ENCODE measurements at regions not wholly inside any gene's neighbourhood (a gene's known extent, or its start where the extent isn't known, plus 50 kb on each side); places are given as distances from the start of the nearest gene placed in this dataset.

- Histone ChIP-seq H3K23ac (ENCODE audit: low read depth, low read length) (no peak overlapping the region), H2BK15ac (ENCODE audit: low read depth, low read length) (no peak overlapping the region), H3K4me3 (ENCODE audit: insufficient read depth, low read depth, low read length) (no peak overlapping the region), H3K9me3 (ENCODE audit: control insufficient read depth, insufficient read depth, low read length) (no peaks in the 10 kb centered on the region), H3K79me1 (ENCODE audit: low read depth in 1 of 2, low read length in 2 of 2) (no peaks in the 10 kb centered on the region), H2AK9ac (replicated peaks; ENCODE audit: low read depth, low read length, poor library complexity) (no peak overlapping the region), H3K27ac (ENCODE audit: insufficient read depth, low read length) (no peak overlapping the region), H3K56ac (ENCODE audit: extremely low read depth, insufficient read depth, low read length) (no peak overlapping the region), H4K5ac (ENCODE audit: low read depth, low read length) (no peak overlapping the region), H2BK120ac (ENCODE audit: low read depth, low read length) (no peak overlapping the region), H3K9ac (ENCODE audit: low read depth, low read length) (no peak overlapping the region), H2AFZ (replicated peaks; ENCODE audit: low read length, poor library complexity) (no peak overlapping the region), H3K27me3 (ENCODE audit: control insufficient read depth, insufficient read depth, low read length) (no peaks in the 10 kb centered on the region), H3K4me2 (ENCODE audit: low read depth, low read length) (no peak overlapping the region), H3K36me3 (ENCODE audit: control insufficient read depth, insufficient read depth, low read length) (no peaks in the 10 kb centered on the region), H2AK5ac (ENCODE audit: low read depth, low read length) (no peak overlapping the region), H3K4me1 (ENCODE audit: control insufficient read depth, insufficient read depth, low read length) (no peaks in the 10 kb centered on the region), H2BK5ac (ENCODE audit: low read depth, low read length, poor library complexity, severe bottlenecking) (no peak overlapping the region), H3K18ac (ENCODE audit: low read depth, low read length) (no peak overlapping the region), H4K20me1 (ENCODE audit: insufficient read depth, low read length) (no peaks in the 10 kb centered on the region), H4K8ac (ENCODE audit: low read depth in 2 of 2, low read length in 2 of 2) (no peak overlapping the region), H2BK20ac (ENCODE audit: low read depth, low read length) (no peak overlapping the region), H3K9me1 (ENCODE audit: insufficient read depth, low read length) (no peaks in the 10 kb centered on the region), H3K14ac (replicated peaks; ENCODE audit: low read depth, low read length) (no peak overlapping the region), H3K4ac (ENCODE audit: low read depth, low read length) (no peak overlapping the region), H4K91ac (ENCODE audit: insufficient read depth, low read depth, low read length) (no peak overlapping the region)
- POLR2A ChIA-PET (ENCODE audit: unreplicated experiment) = no interaction called here
- intact Hi-C loops (cut with micrococcal nuclease) (no loop called here), in situ Hi-C loops (cut with MboI; ENCODE audit: low sequenced_read_pairs) (no loop called here), dilution Hi-C loops (cut with HindIII; ENCODE audit: low sequenced_read_pairs, unreplicated experiment) (no loop called here)
- TF ChIP-seq USF2 (IDR thresholded peaks at IDR 0.05; ENCODE audit: low read depth, low read length) (no peak), MAFK (IDR thresholded peaks at IDR 0.05; ENCODE audit: low read depth, low read length) (no peak), NFE2L2 (IDR thresholded peaks at IDR 0.05; ENCODE audit: low read depth, low read length) (no peak), SMC3 (IDR thresholded peaks at IDR 0.05; ENCODE audit: low read depth, low read length) (no peak), POLR2A (IDR thresholded peaks at IDR 0.05; ENCODE audit: low read depth, low read length) (no peak), RCOR1 (IDR thresholded peaks at IDR 0.05; ENCODE audit: insufficient replicate concordance, low read length) (no peak), CTCF (conservative IDR thresholded peaks at IDR 0.05; ENCODE audit: low read depth, low read length) (no peak), FOS (IDR thresholded peaks at IDR 0.05; ENCODE audit: low read depth, low read length) (0 out of 2 replicates have a peak, but pooled peaks have one; percentile 8), RFX5 (IDR thresholded peaks at IDR 0.05; ENCODE audit: low read depth, low read length) (no peak)
- CTCF ChIA-PET = no interaction called here
- BruUV-seq (replicated peaks) = no TSS peak
- DNase-seq (peak; percentile 74), ATAC-seq (ENCODE audit: low read depth) (peak; percentile 98)
- no CpG with 5 or more reads among the region's 4 CpGs for WGBS, 2 experiments (ENCODE audit: extremely low coverage in 2 of 2, insufficient read length in 1 of 2)
These were observed 173.7 kb upstream of the FAT4 start for GRCh38 chr4:125140966-125141495.

Measured in IMR-90 (cell line).